Pulmonary artery endothelial cell (primary cell): ENCODE measurements at regions not wholly inside any gene's neighbourhood (a gene's known extent, or its start where the extent isn't known, plus 50 kb on each side); places are given as distances from the start of the nearest gene placed in this dataset.

Experiments
- DNase-seq: peaks from one replicate; pipeline ENCODE4 v3.0.0-alpha.2; 2011; ENCODE audit warnings: low read depth, low spot score

GRCh38 chr11:128407962-128408361 lies 179.4 kb downstream of the ETS1 start:
- DNase-seq, result no peak

- no peak for DNase-seq
Observed at GRCh38 chr11:128405714-128406662, 181.4 kb downstream of the ETS1 start.

- DNase-seq, result no peak
Observed at GRCh38 chr11:128405112-128405511, 182.2 kb downstream of the ETS1 start.

DNA sequence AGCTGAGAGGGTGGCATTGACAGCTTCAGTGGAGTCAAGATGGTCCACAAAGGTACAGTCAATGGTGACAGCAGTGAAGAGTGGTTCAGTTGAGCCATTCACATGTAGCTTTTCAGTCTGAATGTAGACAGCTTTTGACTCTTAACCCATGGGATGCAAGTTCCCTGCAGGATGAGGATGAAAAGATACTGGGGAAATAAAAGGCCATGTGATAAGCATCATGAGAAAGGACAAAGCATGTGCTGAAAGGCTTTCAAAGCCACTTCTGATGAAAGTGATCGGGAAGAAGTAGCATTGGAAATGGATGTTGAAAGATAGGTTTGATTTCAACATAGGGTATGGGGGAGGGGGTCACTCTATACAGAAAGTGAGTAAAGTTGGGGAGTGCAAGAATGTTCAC lies 182.9 kb downstream of the ETS1 start:
- no peak for DNase-seq

- no peak for DNase-seq
Observed at GRCh38 chr11:128400382-128401203, 186.8 kb downstream of the ETS1 start.

- no peak for DNase-seq
Observed at GRCh38 chr11:128399251-128400121, 187.9 kb downstream of the ETS1 start.

GRCh38 chr11:128398517-128399250 lies 188.7 kb downstream of the ETS1 start:
- DNase-seq, result no peak

DNA sequence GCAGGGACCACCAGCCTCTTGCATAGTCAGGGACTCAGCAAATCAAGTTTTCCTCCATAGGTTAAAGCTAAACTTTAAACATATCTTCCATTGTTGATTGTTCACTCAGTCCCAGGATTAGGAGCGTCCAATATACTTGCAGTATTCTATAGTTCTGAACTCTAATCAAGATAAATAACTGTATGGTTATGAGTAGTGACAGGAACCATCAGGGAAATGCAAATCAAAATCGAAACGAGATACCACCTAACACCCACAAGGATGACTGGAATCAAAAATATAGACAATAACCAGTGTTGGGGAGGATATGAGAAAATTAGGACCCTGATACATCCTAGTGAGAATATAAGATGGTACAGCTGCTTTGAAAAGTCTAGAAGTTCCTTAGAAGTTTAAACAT lies 190.0 kb downstream of the ETS1 start:
- no peak for DNase-seq

DNA sequence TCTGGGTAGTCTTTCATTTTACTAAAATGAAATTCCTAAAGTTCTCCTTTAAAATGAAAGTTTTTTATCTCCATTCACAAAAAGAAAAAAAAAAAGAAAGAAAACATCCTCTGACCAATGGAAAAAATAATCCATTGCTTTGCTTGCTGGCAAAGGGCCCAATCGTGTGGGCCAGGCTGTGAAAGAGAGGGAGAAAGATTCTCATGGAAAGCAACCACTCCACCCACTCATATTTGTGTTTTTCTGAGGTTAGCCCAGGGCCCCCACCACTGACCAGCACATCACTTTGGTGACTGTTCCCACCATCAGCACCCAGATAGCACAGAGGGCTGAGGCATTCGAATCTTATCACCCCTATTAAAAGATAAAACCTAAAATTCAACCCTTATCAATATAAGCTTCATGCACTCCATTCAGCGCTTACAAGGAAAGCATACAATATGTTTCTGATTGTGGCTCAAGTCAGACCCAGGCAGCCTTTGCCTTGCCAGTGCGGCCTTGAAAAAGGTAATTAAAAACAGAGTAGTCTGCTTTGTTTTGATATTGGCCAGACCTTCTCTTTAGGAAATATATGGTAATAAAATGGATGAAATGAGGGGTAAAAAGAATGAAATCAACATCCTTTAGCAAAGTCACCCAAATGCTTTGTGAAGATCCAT lies 192.8 kb downstream of the ETS1 start:
- no peak for DNase-seq

DNA sequence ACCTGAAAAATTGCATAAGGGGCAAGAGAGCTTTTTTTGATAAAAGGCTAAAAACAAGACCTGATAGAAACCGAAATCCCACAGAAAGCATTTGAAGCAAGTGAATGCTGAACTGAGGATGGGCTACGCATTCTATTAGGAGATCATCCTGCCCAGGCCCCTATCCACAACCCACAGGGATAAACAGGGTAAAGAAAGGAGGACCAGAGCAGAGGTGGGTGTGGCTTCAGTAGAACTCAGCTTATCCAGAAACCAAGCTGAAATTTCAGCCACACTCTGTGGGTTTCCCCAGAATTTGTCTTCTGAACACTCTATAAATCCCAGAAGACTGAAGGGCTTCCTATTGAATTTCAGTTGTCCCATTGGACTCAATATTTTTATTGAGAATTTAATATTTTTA lies 195.1 kb downstream of the ETS1 start:
- no peak for DNase-seq

GRCh38 chr11:128391811-128392210 lies 195.5 kb downstream of the ETS1 start:
- no peak for DNase-seq

DNA sequence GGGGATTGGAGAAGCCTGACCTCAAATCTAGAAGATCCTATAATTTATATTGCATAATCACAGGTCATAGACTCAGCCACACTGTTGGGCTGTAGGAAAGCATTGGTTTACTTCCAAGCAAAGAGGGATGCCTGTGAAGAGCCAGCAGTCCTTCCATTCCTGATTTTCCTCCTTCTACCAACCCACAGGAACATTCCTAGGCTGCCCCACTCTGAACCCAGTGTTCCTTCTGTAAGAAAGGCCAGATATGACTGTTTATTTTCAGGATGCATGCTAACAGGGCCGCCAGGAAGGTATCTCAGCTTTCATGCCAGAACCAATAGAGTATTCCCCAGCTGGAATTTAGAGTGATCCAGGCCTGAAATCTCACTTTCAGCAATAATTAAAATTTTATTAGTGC lies 197.1 kb downstream of the ETS1 start:
- no peak for DNase-seq

- DNase-seq, result no peak
Observed at GRCh38 chr11:128389461-128389976, 197.8 kb downstream of the ETS1 start.

- no peak for DNase-seq
Observed at GRCh38 chr11:128388206-128388815, 199.0 kb downstream of the ETS1 start.

DNA sequence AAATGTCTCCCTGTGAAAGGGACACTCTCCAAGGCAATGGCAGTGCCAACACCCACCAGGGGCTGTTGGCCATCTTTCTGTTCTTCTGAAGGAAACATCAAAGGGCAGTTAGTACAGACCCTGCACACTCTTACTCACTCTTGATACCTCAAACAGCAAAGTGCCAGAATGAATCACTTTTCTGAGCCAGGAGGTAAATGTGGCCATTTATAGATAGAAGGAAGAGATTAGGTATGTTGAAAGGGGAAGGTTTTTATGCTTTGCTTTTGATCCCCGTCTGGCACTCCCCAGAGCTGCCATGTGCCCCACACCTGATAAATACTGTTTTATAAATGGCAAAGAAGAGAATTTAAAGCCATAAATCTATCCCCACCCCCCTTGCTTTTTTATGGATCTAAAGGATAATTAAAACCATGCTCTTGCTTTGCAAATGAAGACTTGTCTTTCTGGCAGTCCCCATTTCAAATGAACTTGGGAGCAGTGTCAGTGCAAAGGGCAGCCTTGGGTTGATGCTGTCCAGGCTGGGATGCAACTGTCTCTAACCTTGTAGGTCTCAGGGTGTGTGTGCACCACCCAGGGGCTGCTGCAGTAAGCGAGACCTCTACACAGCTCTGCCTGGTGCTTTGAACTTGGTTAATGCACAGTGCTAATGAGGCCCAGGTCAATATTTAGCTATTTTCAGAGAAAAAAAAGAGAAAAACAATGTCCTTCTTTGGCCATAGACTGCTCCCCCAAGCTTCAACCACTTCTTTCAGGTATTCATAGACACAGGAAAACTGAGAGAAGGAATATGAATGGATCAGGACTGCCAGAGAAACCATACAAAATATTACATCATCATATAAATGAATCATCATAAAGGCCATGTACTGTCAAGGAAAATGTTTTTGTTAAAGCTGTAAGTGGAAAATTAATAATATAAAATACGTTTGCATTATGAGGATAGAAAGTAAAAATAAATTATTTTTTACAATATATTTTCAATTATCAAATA lies 207.5 kb downstream of the ETS1 start:
- no peak for DNase-seq

DNA sequence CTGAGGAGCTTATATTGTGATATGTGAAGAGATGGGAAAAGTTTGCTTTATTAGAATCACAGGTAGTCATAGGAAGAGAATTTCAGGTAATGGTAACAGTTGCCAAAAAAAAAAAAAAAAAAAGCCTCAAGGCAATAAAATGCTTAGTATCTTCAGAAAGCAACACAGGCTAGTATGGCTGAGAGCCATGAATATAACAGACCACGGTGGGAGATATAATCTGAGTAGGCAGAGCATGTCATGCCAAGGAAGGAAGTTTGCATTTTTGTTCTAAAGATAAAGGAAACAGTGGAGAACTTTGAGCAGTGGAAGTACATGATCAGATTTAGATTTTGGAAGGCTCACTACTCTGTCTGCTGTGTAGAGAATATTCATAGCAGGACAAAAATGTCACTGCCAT lies 211.4 kb downstream of the ETS1 start:
- no peak for DNase-seq

DNA sequence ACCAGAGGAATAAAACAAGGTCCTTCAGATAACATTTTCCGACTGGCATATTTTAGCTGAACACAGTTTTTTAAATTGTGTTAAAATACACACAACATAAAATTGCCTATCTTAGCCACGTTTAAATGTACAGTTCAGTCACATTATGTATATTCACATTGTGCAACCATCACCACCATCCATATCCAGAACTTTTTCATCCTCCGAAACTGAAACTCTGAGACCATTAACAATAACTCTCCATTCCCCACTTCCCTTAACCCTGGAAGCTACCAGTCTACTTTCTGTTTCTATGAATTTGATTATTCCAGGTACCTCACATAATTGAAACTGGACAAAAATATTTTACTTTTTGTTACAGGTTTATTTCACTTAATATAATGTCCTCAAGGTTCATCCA lies 213.3 kb downstream of the ETS1 start:
- DNase-seq, result no peak

GRCh38 chr11:128372977-128373376 lies 214.4 kb downstream of the ETS1 start:
- no peak for DNase-seq
